ENCODE measurements at regions not wholly inside any gene's neighbourhood (a gene's known extent, or its start where the extent isn't known, plus 50 kb on each side); places are given as distances from the start of the nearest gene placed in this dataset.
"Not testable (repeated sequence)": the region's sequence is repeated elsewhere in the genome, so short reads cannot be mapped to it uniquely, and the experiment has no call there.

DNA sequence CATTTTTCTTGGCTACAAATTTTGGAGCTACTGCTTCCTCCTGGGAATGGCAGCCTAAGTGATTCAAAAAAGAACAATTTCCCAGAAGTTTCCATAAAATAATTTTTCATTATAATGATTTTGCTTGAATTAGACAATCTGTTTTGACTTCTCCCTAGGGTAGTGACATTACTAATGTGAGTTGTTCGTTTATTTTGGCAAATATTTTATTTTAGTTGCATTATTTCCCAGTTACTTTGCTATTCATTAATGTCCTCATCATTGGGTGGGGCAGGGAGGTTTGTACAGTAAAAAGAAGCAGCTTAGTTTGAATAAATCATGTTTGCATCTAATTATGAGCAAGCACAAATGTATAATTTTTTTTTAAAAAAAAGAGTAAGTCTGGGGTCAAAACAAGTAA lies 686.6 kb downstream of the ROBO2 start:
- Histone ChIP-seq H3K9me3 (ENCODE audit: control insufficient read depth in 2 of 3, insufficient read depth in 1 of 3, low read length in 3 of 3) (no peaks in the 10 kb centered on the region), H3K27ac (ENCODE audit: low read depth in 2 of 2, low read length in 2 of 2) (no peak overlapping the region), H3K9ac (ENCODE audit: low read length in 3 of 3) (no peak overlapping the region), H3K27me3 (ENCODE audit: control insufficient read depth, insufficient read depth, low read length) (no peaks in the 10 kb centered on the region), H3K36me3 (ENCODE audit: control insufficient read depth in 2 of 3, insufficient read depth in 3 of 3, low read length in 3 of 3) (no peaks in the 10 kb centered on the region), H3K4me3 (ENCODE audit: low read length in 3 of 3) (no peak overlapping the region), H3K4me1 (ENCODE audit: control insufficient read depth in 2 of 3, insufficient read depth in 2 of 3, low read depth in 1 of 3, low read length in 3 of 3) (no peaks in the 10 kb centered on the region)
- no peak for FAIRE-seq
- intact Hi-C loops (cut with DNase I): no loop called here
- peak in 1 of 5 donors; percentile 22 for DNase-seq
- TF ChIP-seq, protein P1, sequence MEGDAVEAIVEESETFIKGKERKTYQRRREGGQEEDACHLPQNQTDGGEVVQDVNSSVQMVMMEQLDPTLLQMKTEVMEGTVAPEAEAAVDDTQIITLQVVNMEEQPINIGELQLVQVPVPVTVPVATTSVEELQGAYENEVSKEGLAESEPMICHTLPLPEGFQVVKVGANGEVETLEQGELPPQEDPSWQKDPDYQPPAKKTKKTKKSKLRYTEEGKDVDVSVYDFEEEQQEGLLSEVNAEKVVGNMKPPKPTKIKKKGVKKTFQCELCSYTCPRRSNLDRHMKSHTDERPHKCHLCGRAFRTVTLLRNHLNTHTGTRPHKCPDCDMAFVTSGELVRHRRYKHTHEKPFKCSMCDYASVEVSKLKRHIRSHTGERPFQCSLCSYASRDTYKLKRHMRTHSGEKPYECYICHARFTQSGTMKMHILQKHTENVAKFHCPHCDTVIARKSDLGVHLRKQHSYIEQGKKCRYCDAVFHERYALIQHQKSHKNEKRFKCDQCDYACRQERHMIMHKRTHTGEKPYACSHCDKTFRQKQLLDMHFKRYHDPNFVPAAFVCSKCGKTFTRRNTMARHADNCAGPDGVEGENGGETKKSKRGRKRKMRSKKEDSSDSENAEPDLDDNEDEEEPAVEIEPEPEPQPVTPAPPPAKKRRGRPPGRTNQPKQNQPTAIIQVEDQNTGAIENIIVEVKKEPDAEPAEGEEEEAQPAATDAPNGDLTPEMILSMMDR (IDR thresholded peaks at IDR 0.05; ENCODE audit: borderline replicate concordance, extremely low read depth, insufficient read depth): no peak

GRCh38 chr3:77746048-77746447 lies 706.1 kb downstream of the ROBO2 start:
- FAIRE-seq: no peak
- no peaks in the 10 kb centered on the region for H3K9me3 ChIP-seq (ENCODE audit: control insufficient read depth in 2 of 3, insufficient read depth in 1 of 3, low read length in 3 of 3)
- no peak for DNase-seq
- no peaks in the 10 kb centered on the region for H3K27me3 ChIP-seq (ENCODE audit: control insufficient read depth, insufficient read depth, low read length)
- H3K9ac ChIP-seq (ENCODE audit: low read length in 3 of 3): no peak overlapping the region
- no peak overlapping the region for H3K27ac ChIP-seq (ENCODE audit: low read depth in 2 of 2, low read length in 2 of 2)
- TF ChIP-seq, protein P1 (IDR thresholded peaks at IDR 0.05; ENCODE audit: borderline replicate concordance, extremely low read depth, insufficient read depth): no peak
- no peaks in the 10 kb centered on the region for H3K4me1 ChIP-seq (ENCODE audit: control insufficient read depth in 2 of 3, insufficient read depth in 2 of 3, low read depth in 1 of 3, low read length in 3 of 3)
- intact Hi-C loops (cut with DNase I): no loop called here
- no peaks in the 10 kb centered on the region for H3K36me3 ChIP-seq (ENCODE audit: control insufficient read depth in 2 of 3, insufficient read depth in 3 of 3, low read length in 3 of 3)
- H3K4me3 ChIP-seq (ENCODE audit: low read length in 3 of 3): no peak overlapping the region

DNA sequence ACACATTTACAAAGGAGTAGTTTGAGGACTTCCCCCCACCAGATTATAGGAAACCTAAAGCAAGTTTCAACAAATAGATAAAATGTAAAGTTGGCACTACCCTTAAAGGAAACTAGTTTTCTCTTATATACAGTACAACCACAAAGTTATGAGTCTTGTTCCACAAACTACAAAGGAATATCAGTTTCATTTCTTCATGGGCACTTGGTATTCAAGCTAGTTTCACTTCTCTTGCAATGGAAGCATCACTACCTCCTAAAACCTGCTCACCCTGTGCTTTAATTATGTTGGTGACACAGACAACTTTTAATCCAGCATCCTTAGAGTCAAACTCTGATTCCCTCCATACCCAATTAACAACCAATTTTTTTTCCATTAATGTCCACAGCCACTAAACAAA lies 707.0 kb downstream of the ROBO2 start:
- Histone ChIP-seq H3K9ac (ENCODE audit: low read length in 3 of 3) (no peak overlapping the region), H3K36me3 (ENCODE audit: control insufficient read depth in 2 of 3, insufficient read depth in 3 of 3, low read length in 3 of 3) (no peaks in the 10 kb centered on the region), H3K27me3 (ENCODE audit: control insufficient read depth, insufficient read depth, low read length) (no peaks in the 10 kb centered on the region), H3K9me3 (ENCODE audit: control insufficient read depth in 2 of 3, insufficient read depth in 1 of 3, low read length in 3 of 3) (no peaks in the 10 kb centered on the region), H3K27ac (ENCODE audit: low read depth in 2 of 2, low read length in 2 of 2) (no peak overlapping the region), H3K4me3 (ENCODE audit: low read length in 3 of 3) (no peak overlapping the region), H3K4me1 (ENCODE audit: control insufficient read depth in 2 of 3, insufficient read depth in 2 of 3, low read depth in 1 of 3, low read length in 3 of 3) (no peaks in the 10 kb centered on the region)
- TF ChIP-seq, protein P1 (IDR thresholded peaks at IDR 0.05; ENCODE audit: borderline replicate concordance, extremely low read depth, insufficient read depth): no peak
- DNase-seq (no peak), FAIRE-seq (no peak)
- intact Hi-C loops (cut with DNase I): no loop called here

DNA sequence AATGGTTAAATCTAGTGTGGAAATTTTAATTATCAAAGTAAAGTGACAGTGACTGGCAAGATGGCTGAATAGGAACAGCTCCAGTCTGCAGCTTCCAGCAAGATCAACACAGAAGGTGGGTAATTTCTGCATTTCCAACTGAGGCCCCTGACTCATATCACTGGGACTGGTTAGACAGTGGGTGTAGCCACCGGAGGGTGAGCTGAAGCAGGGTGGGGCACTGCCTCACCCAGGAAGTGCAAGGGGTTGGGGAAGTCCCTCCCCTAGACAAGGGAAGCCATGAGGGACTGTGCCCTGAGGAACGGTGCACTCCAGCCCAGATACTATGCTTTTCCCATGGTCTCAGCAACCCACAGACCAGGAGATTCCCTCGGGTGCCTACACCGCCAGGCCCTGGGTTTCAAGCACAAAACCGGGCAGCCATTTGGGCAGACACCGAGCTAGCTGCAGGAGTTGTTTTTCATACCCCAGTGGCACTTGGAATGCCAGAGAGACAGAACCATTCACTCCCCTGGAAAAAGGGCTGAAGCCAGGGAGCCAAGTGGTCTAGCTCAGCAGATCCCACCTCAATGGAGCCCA lies 716.6 kb downstream of the ROBO2 start:
- H3K9ac ChIP-seq (ENCODE audit: low read length in 3 of 3); FAIRE-seq; H3K4me3 ChIP-seq (ENCODE audit: low read length in 3 of 3); H3K36me3 ChIP-seq (ENCODE audit: control insufficient read depth in 2 of 3, insufficient read depth in 3 of 3, low read length in 3 of 3); H3K4me1 ChIP-seq (ENCODE audit: control insufficient read depth in 2 of 3, insufficient read depth in 2 of 3, low read depth in 1 of 3, low read length in 3 of 3); H3K9me3 ChIP-seq (ENCODE audit: control insufficient read depth in 2 of 3, insufficient read depth in 1 of 3, low read length in 3 of 3); H3K27ac ChIP-seq (ENCODE audit: low read depth in 2 of 2, low read length in 2 of 2); H3K27me3 ChIP-seq (ENCODE audit: control insufficient read depth, insufficient read depth, low read length); DNase-seq; intact Hi-C loops (cut with DNase I): not testable (repeated sequence)
